Panc1 (cell line): ENCODE measurements at regions not wholly inside any gene's neighbourhood (a gene's known extent, or its start where the extent isn't known, plus 50 kb on each side); places are given as distances from the start of the nearest gene placed in this dataset.

Experiments used
- ATAC-seq: fragments of 200-7000 bp; cut with Tn5 transposase; 2 replicates; pipeline ENCODE4 v1.9.1; 2020; ENCODE audit warnings: mild to moderate bottlenecking, moderate library complexity
- BruUV-seq: library from RNA; stranded (reverse); fragments of 400-500 nt; replicated peaks from 2 replicates; lab custom pipeline; 2021; lab: Mats Ljungman, UMichigan
- CTCF ChIA-PET: fragments of 300-600 bp; sonication (Branson Sonifier 250); formaldehyde crosslinking; loops from one replicate; lab custom pipeline; 2022; ENCODE audit warnings: antibody characterized with exemption; lab: Charles Lee
- POLR2A ChIA-PET: fragments of 300-600 bp; sonication (Branson Sonifier 250); formaldehyde crosslinking; loops from one replicate; lab custom pipeline; 2022; ENCODE audit warnings: antibody characterized with exemption; lab: Charles Lee
- DNase-seq: peaks from one replicate; pipeline ENCODE4 v3.0.0-alpha.2; 2010; ENCODE audit warnings: low read depth, low spot score
- H3K27ac ChIP-seq: 2 replicates; pipeline ENCODE4 v1.5.1; 2011; ENCODE audit warnings: mild to moderate bottlenecking, low read length, inconsistent platforms
- H3K27me3 ChIP-seq: fragments of 200-500 bp; sonication (Bioruptor generic); 2 replicates; pipeline ENCODE4 v1.6.0; 2014; ENCODE audit warnings: low read length, inconsistent platforms; ENCODE audit not compliant: control insufficient read depth, insufficient read depth
- H3K36me3 ChIP-seq: fragments of 200-500 bp; sonication (Bioruptor generic); 2 replicates; pipeline ENCODE4 v1.5.1; 2014; ENCODE audit warnings: inconsistent platforms, mild to moderate bottlenecking, low read length, moderate library complexity; ENCODE audit not compliant: control insufficient read depth, insufficient read depth
- H3K4me1 ChIP-seq: 2 replicates; pipeline ENCODE4 v1.5.1; 2011; ENCODE audit warnings: inconsistent platforms, mild to moderate bottlenecking, low read length, moderate library complexity; ENCODE audit not compliant: control insufficient read depth, insufficient read depth
- H3K4me3 ChIP-seq, 2 experiments: 2 replicates each; pipeline ENCODE4 v1.5.1; 2011 to 2012; ENCODE audit warnings: low read depth in 2 of 2, low read length in 2 of 2, mild to moderate bottlenecking in 2 of 2, inconsistent platforms in 1 of 2, moderate library complexity in 1 of 2
- H3K9me3 ChIP-seq: fragments of 200-500 bp; sonication (Bioruptor generic); 2 replicates; pipeline ENCODE4 v1.5.1; 2014; ENCODE audit warnings: low read depth, mild to moderate bottlenecking, inconsistent platforms, low read length, moderate library complexity; ENCODE audit not compliant: control insufficient read depth, insufficient read depth
- POLR2AphosphoS5 ChIP-seq: IDR thresholded peaks from 2 replicates; pipeline ENCODE4 v1.6.1; 2012; ENCODE audit warnings: mild to moderate bottlenecking, low read depth, low read length, moderate library complexity
- SIN3A ChIP-seq: IDR thresholded peaks from 2 replicates; pipeline ENCODE4 v1.6.1; 2012; ENCODE audit warnings: low read depth, mild to moderate bottlenecking, low read length, moderate library complexity, borderline replicate concordance; ENCODE audit not compliant: insufficient read depth
- TCF7L2 ChIP-seq: IDR thresholded peaks from 2 replicates; pipeline ENCODE4 v1.6.1; 2011; ENCODE audit warnings: mild to moderate bottlenecking, low read depth, low read length, inconsistent platforms
- in situ Hi-C: cut with HindIII; loops from 2 replicates; pipeline ENCODE4 v1.10.0; 2016; ENCODE audit warnings: low sequenced_read_pairs, low pct_unique_long_range_greater_than_20kb
- intact Hi-C: fragments of 100-400 bp; cut with micrococcal nuclease; formaldehyde crosslinking; loops from one replicate; pipeline ENCODE4 v1.10.0; 2022; ENCODE audit not compliant: unreplicated experiment
- TF ChIP-seq, protein P1 (sequence below): fragments of 450-650 bp; IDR thresholded peaks from 2 replicates; pipeline ENCODE4 v1.5.1; 2017; ENCODE audit warnings: mild to moderate bottlenecking
- TF ChIP-seq, protein P2 (sequence below), 2 experiments: IDR thresholded peaks; 2 replicates each; pipeline ENCODE4 v1.6.1; 2011 to 2012; ENCODE audit warnings: low read depth in 2 of 2, control low read depth in 1 of 2, low read length in 1 of 2, mild to moderate bottlenecking in 1 of 2, moderate library complexity in 1 of 2; ENCODE audit not compliant: insufficient read depth in 1 of 2

DNA sequence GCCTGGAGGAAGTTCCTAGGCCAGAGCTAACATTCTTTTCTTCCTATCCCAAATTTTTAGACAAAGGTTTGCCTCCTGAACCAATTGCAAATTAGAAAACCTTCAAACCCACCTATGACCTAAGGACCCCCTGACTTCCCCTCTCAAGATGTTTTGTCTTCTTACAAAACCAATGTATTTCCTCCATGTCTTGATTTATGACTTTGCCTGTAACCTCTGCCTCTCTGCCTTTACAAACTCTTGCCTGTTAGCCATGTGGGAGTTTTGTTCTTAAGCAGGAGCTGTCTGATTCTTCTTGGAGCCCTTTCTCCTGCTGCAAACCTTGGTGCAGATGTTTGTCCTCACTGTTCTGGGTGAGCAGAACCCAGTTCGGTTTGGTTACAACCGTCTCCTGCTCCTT lies 222.3 kb upstream of the BOD1L1 start:
- POLR2A ChIA-PET: no interaction called here

DNA sequence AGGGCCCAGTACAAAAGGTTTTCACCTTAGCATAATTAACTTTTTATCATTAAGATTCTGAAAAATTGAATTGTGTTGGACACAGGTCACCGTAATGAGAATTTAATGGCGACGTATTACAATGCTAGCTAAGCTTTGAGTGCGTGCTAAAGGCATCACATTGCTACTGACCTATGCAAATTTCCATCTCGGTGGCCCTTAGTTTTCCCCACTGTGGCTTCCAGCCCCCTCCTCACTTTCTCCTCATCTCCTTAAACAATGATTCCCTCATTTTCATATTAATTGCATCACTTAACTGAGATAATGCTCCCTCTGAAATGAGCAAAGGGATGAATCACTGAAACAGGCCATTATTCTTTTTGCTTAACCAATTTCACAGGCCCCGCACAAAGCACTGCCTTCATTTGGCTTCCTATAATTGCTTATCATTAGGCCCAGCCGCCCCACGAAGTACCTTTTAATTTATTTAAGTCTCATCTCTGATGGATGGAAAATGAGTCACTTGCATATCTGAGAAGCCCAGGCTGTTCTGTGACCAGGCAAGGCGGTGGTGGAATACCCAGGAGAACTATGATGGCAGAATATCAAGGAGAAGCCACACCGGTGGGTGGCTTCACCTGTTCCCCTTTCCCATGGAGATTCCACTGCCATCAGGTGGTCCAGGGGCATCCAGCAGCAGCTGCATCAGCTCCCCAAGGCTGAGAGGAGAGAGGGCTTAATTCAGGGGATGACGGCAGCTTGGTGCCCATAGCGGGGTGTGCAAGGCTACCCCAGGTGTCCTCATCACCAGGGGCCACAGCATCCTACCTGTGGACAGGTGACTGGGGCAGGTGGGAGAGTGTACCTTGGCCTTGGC lies 223.8 kb upstream of the BOD1L1 start:
- DNase-seq: no peak
- Histone ChIP-seq H3K27ac (no peak overlapping the region), H3K4me1 (no peaks in the 10 kb centered on the region), H3K9me3 (no peaks in the 10 kb centered on the region), H3K4me3 (no peak overlapping the region), H3K27me3 (no peaks in the 10 kb centered on the region), H3K36me3 (no peaks in the 10 kb centered on the region)
- ATAC-seq: no peak
- in situ Hi-C loops: no loop called here
- BruUV-seq: no TSS peak
- POLR2A ChIA-PET: no interaction called here
- TF ChIP-seq, protein P1, sequence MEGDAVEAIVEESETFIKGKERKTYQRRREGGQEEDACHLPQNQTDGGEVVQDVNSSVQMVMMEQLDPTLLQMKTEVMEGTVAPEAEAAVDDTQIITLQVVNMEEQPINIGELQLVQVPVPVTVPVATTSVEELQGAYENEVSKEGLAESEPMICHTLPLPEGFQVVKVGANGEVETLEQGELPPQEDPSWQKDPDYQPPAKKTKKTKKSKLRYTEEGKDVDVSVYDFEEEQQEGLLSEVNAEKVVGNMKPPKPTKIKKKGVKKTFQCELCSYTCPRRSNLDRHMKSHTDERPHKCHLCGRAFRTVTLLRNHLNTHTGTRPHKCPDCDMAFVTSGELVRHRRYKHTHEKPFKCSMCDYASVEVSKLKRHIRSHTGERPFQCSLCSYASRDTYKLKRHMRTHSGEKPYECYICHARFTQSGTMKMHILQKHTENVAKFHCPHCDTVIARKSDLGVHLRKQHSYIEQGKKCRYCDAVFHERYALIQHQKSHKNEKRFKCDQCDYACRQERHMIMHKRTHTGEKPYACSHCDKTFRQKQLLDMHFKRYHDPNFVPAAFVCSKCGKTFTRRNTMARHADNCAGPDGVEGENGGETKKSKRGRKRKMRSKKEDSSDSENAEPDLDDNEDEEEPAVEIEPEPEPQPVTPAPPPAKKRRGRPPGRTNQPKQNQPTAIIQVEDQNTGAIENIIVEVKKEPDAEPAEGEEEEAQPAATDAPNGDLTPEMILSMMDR: no peak
- TF ChIP-seq SIN3A: no peak
- TF ChIP-seq POLR2AphosphoS5: no peak
- TF ChIP-seq, protein P2, sequence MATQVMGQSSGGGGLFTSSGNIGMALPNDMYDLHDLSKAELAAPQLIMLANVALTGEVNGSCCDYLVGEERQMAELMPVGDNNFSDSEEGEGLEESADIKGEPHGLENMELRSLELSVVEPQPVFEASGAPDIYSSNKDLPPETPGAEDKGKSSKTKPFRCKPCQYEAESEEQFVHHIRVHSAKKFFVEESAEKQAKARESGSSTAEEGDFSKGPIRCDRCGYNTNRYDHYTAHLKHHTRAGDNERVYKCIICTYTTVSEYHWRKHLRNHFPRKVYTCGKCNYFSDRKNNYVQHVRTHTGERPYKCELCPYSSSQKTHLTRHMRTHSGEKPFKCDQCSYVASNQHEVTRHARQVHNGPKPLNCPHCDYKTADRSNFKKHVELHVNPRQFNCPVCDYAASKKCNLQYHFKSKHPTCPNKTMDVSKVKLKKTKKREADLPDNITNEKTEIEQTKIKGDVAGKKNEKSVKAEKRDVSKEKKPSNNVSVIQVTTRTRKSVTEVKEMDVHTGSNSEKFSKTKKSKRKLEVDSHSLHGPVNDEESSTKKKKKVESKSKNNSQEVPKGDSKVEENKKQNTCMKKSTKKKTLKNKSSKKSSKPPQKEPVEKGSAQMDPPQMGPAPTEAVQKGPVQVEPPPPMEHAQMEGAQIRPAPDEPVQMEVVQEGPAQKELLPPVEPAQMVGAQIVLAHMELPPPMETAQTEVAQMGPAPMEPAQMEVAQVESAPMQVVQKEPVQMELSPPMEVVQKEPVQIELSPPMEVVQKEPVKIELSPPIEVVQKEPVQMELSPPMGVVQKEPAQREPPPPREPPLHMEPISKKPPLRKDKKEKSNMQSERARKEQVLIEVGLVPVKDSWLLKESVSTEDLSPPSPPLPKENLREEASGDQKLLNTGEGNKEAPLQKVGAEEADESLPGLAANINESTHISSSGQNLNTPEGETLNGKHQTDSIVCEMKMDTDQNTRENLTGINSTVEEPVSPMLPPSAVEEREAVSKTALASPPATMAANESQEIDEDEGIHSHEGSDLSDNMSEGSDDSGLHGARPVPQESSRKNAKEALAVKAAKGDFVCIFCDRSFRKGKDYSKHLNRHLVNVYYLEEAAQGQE (IDR thresholded peaks at IDR 0.05; ENCODE audit: insufficient read depth in 1 of 2, low read depth in 2 of 2, low read length in 1 of 2): no peak
- TF ChIP-seq TCF7L2: no peak
- intact Hi-C loops: no loop called here
- CTCF ChIA-PET: no interaction called here

More for the DNA sequence above, 222.3 kb upstream of the BOD1L1 start:
- CTCF ChIA-PET: no interaction called here
- BruUV-seq: no TSS peak
- no peak overlapping the region for H3K27ac ChIP-seq
- no peaks in the 10 kb centered on the region for H3K9me3 ChIP-seq
- H3K36me3 ChIP-seq: no peaks in the 10 kb centered on the region
- no peaks in the 10 kb centered on the region for H3K27me3 ChIP-seq
- TF ChIP-seq, protein P2 (IDR thresholded peaks at IDR 0.05; ENCODE audit: insufficient read depth in 1 of 2, low read depth in 2 of 2, low read length in 1 of 2): no peak
- TF ChIP-seq, protein P1: no peak
- TF ChIP-seq TCF7L2 (no peak), POLR2AphosphoS5 (no peak), SIN3A (no peak)
- DNase-seq: no peak
- no peaks in the 10 kb centered on the region for H3K4me1 ChIP-seq
- intact Hi-C loops (no loop called here), in situ Hi-C loops (no loop called here)
- no peak for ATAC-seq
- H3K4me3 ChIP-seq: no peak overlapping the region
